HG02678 (cell line): ENCODE measurements at regions not wholly inside any gene's neighbourhood (a gene's known extent, or its start where the extent isn't known, plus 50 kb on each side); places are given as distances from the start of the nearest gene placed in this dataset.
"Not testable (repeated sequence)": the region's sequence is repeated elsewhere in the genome, so short reads cannot be mapped to it uniquely, and the experiment has no call there.

Experiments used
- ATAC-seq: cut with Tn5 transposase; IDR thresholded peaks from one replicate; pipeline ENCODE4 v1.9.1; 2021; ENCODE audit warnings: mild to moderate bottlenecking, moderate library complexity; ENCODE audit not compliant: unreplicated experiment

DNA sequence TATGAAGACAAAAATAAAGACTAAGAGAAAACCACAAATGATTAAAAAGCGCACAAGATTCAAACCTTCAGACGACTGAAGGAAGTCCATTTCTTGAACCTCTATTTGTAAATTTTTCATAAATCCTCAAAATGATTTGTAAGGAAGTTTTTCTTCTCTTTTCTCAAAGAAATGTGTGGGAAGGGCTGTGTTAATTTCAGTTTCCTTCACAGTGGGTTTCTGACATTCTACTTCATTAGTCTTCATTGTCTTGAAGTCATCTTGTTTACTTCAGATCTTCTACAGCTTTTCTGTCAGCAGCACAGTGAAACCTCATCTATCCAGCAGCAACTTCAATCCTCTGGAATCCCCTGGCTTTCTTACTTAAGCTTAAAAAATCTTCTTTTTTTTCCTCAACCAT, 87.6 kb upstream of the MYLIP start:
- no peak for ATAC-seq

DNA sequence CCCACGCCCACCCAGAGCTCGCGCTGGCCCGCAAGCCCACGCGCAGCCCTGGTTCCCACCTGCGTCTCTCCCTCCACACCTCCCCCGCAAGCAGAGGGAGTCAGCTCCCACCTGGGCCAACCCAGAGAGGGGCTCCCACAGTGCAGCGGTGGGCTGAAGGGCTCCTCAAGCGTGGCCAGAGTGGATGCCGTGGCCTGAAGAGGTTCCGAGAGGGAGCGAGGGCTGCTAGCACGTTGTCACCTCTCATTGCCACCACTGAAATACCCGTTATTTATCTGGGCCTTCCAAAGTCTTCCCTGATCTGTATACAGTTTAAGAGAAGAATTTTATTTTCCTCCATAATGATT, 88.3 kb upstream of the MYLIP start:
- ATAC-seq, result no peak

DNA sequence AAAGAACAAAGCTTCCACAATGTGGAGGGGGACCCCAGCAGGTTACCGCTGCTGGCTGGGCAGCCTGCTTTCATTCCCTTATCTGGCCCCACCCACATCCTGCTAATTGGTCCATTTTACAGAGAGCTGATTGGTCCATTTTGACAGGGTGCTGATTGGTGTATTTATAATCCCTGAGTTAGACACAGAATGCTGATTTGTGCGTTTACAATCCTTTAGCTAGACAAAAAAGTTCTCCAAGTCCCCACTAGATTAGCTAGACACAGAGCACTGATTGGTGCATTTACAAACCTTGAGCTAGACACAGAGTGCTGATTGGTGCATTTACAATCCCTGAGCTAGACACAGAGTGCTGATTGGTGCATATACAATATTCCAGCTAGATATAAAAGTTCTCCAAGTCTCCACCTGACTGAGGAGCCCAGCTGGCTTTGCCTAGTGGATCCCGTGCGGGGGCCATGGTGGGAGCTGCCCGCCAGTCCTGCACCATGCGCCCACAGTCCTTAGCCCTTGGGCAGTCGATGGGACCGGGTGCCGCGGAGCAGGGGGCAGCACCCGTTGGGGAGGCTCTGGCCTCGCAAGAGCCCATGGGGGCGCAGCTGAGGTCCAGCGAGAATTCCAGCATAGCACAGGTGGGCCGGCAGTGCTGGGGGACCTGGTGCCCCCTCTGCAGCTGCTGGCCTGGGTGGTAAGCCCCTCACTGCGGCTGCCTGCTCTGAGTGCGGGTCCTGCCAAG, 88.8 kb upstream of the MYLIP start:
- not testable (repeated sequence) for ATAC-seq

DNA sequence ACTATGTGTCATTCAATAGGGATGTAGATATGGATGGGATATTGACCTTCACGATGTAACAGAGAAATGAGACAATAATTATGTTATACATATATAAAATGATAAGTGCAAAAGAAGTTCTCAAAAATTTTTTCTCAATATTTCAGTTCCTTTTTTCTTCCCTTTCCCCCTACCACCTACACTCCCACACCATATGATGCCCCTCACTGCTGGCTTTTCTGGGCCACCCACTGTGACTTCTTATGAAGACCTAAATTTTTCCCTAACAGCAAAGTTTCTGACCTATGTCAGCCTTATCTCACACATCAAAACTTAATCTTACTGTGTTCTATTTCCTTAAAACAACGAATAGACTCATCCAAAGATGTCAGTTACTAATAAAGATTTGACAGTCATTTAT, 89.9 kb upstream of the MYLIP start:
- no peak for ATAC-seq

DNA sequence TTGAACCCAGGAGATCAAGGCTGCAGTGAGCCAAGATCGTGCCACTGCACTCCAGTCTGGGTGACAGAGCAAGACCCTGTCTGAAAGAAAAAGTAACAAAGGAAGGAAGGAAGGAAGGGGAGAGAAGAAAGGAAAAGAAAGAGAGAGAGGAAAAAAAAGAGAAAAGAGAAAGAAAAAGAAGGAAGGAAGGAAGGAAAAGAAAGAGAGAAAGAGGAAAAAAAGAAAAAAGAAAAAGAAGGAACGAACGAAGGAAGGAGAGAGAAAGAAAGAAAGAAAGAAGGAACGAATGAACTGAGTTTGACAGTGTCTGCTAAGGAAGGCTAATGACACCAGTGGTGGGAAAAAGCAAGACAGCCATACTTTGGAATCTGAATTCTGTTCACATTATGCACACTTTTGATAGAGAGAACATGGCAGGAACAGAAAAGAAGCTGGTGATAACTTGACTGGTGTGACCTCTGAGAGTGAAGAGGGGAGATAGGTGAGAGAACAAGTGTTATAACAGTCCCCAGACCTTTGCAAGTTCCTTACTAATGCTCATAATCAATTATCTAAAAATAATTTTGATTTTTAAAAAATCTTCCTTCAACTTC, 93.3 kb upstream of the MYLIP start:
- ATAC-seq, result no peak

DNA sequence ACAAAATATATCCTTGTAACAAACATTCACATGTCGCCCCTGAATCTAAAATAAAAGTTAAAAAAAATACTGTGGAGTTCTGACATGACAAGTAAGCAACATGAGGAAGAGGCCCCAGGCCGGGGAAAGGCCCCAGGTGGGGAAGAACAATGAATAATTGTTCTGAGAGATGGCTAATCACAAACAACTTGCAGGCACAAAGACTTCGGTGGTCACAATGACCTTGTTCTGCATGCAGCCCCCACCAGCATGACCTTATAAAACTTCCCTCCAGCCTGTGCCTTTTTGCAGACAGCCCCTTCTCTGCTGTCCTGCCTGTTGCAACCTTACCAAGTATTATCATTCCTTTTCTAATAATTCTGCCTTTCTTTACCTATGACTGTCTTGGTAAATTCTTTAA, 95.7 kb upstream of the MYLIP start:
- ATAC-seq, result no peak

DNA sequence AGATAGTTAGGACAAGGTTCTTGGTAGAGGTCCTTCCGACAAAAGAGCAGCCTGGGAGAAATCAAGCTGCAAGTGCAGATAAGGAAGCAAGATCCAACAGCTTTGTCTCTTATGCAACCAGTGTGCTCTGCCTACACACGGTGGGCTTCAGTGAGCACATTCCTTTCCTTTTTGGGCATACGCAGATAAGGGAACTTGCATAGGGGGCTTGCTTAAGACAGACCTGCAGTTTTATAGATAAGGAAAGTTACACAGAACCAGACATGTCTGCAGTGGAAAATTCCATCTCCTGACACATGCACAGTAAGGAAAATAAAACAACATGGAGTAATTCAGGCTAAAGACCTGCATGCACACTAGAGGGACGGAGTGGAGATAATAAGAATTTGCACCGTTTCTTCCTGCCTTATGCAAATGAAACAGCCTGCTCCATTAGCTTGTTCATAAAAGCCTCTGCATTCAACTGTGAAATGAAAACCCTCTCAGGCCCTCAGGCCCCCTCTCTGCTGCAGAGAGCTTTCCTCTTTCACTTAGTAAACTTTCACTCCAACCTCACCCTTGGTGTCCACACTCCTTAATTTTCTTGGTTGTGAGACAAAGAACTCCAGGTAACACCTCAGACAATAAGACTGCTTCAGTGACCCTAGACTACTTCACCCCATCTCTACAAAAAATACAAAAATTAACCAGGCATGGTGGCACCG, 97.5 kb upstream of the MYLIP start:
- ATAC-seq, result no peak

DNA sequence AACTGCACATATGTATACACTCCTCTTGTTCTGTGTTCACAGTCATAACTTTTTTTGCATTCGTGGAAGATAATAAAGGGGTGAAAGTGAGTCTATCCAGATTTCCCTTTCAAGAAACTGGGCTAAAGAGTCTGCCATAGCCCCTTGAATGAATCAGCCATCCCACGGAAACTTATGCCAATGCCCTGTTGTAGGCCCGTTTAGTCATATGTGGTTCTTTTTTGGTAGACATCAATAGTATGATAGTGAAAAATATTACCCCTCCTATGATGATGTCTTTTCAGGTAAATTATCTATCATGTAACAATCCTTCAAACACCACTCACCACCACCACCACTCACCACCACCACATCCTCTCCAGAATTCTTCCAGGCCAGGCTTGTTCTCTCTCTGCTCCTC, 99.9 kb upstream of the MYLIP start:
- no peak for ATAC-seq

DNA sequence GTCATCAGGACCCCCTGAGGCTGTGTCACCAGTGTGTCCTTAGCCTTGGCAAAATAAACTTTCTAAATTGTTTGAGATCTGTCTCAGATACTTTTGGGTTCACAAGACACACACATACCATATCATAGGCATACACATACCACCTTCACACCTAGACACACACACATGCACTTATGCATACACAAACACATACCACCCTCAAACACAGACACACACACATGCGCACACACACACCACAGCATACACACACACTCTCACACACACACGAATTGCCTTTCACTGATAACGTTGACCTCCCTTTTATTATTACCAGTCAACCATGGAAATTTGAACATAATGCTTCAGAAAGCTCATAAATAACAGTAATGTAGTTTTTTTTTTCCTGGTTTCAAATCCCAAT, 108.6 kb upstream of the MYLIP start:
- no peak for ATAC-seq

DNA sequence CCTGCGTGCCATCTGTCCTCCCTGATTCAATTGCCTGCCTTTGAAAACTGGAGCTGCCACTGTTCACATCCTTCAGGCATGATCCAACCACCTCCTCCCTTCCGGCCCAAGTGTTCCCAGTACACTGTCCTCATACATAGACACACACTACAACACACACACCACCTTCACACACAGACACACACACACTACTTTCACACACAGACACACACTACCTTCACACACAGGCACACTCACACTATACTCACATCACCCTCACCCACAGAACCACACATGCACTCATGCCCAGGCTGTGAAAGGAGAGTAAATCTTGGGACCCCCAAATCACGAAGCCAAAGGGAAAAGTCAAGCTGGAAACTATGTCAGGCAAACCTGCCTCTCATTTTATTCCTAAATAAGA, 109.4 kb upstream of the MYLIP start:
- ATAC-seq, result no peak

DNA sequence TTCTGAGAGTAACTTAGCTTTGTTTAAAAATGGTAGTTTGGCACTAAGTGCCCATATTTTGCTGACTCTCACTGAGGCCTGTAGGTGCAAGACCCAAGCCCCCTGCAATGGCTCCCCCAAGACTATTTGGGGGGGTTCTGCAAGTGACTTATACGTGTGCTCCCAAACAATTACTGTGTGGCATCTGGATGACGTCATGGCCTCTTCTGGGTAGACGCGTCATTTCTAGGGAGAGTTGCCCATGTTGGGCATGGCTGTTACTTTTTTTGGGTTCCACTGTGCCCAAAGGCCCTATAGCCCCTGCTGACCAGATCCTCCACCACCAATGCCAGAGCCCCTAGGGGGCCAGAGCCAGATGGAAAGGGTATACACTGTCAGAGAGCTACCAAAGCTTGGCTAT, 110.3 kb upstream of the MYLIP start:
- ATAC-seq, result no peak

DNA sequence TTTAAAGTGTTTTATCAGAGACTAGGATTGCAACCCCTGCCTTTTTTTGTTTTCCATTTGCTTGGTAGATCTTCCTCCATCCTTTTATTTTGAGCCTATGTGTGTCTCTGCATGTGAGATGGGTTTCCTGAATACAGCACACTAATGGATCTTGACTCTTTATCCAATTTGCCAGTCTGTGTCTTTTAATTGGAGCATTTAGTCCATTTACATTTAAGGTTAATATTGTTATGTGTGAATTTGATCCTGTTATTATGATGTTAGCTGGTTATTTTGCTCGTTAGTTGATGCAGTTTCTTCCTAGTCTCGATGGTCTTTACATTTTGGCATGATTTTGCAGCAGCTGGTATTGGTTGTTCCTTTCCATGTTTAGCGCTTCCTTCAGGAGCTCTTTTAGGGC, 114.6 kb upstream of the MYLIP start:
- not testable (repeated sequence) for ATAC-seq

DNA sequence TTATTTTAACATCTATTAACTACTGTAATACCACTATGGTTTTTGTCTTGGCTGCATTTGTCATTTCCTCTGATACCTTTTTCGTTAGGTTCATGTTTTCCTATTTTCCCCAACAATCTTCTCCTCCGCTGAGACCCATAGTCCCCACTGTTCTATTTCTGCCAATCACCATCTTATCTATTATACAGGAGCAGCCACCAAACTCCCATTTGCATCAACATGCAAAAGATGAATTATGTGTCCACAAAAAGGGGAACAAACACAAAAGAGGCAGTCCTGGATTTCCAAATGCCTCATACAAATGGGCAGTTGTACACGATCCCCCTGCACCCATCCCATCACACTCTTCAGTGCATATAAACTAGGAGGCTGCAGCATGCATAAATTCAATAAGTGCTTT, 121.7 kb upstream of the MYLIP start:
- ATAC-seq, result no peak

DNA sequence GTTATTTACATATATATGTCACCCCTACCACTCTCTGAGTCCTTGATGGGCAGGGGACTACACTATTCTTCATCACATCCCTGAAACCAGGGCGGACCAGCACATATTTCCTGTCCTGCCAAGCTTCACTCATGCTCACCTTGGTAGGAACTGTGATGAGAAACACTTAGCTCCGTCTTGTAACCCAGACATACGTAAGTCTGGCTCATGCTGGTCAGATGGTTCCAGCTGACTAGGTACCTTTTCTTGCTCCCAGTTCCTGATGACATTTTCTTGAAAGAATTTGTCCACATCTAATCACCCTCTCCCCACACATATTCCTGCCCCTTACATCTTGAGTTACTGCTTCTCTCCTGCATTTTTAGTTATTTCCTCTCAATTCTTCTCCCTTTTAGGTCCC, 122.2 kb upstream of the MYLIP start:
- ATAC-seq, result no peak

DNA sequence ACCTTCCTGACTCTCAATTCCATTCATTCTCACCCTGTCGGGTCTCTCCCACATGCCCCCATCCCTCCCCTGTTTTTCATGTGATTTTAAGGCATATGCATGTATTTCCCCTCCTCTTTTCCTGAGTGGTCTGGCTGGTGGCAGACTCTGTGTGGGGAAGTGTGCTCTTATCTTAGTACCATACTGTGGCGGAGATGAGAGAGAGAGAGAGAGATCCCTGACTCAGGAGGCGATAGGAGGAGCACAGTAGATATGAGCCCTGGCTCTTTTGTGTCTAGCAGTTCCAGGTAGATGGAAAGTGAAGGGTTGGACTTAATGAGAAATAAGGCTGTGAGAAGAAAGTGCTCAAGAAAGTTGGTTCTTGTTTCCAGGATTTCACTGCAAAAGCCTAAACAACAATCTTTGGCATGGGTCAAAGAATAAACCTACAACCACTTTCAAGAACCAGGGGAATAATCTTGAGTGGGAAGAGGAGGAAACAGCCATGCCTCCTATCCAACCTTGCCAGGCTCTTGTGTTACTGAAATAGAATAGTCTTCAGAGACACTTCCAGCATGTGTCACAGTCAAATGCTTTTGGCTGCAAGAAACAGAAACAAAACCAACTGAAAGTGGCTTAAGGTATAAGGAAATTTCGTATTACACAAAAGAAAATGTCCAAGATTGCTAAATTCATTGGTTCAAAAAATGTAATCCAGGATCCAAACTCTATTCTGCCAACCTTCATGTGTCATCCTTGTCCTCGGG, 123.8 kb upstream of the MYLIP start:
- ATAC-seq, result no peak

DNA sequence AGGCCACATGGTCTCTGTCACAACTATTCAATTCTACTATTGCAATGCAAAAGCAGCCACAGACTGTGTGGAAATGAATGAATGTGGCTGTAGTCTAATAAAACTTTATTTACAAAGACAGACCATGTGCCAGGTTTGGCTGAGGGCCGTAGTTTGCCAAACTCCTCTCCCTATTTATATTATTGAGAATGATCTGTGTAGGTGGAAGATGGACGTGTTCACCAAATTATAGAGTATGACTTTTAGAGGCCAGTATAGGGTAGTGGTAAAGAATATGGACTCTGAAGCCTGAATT, 125.7 kb upstream of the MYLIP start:
- ATAC-seq, result no peak

DNA sequence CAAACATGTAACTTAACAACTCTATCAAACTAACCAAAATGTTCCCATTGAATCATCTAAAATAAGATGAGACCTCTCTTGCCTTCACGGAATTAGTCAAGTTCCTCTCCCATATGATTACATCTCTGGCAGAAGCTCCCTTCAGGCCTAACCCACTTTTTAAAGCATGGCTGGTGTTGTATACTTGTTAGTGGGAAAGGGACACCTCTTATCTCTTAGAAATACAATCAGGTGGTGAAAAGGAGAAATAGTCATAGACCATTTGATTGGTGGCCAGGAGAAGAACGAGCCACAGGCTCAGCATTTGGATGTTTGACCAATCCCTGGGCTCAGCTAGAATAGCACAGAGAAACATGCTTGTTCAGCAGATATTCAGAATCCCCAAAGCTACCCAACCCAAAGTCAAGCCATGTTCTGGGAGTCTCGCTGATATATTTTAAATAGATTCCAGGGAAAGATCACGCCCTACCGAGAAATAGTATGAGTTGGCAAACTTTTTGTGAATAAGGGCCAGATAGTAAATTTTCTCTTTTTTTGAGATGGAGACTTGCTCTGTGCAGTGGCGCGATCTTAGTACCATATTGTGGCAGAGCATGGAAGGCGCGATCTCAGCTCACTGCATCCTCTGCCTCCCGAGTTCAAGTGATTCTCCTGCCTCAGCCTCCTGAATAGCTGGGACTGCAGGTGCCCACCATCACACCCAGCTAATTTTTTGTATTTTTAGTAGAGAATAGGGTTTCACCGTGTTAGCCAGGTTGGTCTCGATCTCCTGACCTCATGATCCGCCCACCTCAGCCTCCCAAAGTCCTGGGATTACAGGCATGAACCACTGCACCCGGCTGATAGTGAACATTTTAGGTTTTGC, 126.3 kb upstream of the MYLIP start:
- ATAC-seq, result no peak

DNA sequence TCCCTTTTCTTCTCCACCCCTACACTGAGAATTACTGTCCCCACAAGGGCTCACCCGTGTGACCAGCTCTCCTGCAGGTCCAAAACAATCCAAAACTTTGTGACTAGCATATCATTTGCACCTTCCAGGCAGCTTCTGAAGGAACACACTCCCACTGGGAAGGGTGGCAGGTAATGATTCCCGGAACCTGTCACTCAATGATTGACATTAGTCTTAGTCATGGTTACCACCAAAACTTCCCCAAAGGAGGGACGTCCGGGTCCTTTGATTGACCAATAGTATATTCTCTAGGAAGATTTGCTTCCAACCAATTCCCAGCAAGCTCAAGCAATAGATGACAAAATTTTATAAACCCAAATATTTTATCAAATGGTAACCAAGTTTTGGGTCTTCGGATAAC, 127.7 kb upstream of the MYLIP start:
- ATAC-seq, result no peak

DNA sequence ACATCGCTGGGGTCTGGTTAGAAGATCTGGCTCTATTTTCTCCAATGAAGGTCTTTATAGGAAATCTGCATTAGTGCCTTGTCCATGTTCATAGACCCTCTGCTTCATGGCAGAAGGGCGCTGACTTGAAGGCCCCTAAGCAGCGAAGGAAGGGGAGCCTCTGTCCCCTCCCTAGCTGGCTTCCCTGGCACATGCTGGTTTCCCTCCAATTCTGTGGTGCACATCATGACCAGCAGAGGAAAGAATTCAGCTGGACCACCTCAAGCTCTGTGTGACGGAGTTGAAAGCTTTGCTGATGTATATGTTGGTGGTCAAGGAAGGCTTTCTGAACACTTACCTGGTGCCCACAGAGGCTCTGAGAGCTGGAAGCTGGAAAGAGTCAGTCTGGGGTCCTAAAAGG, 129.7 kb upstream of the MYLIP start:
- ATAC-seq, result no peak

DNA sequence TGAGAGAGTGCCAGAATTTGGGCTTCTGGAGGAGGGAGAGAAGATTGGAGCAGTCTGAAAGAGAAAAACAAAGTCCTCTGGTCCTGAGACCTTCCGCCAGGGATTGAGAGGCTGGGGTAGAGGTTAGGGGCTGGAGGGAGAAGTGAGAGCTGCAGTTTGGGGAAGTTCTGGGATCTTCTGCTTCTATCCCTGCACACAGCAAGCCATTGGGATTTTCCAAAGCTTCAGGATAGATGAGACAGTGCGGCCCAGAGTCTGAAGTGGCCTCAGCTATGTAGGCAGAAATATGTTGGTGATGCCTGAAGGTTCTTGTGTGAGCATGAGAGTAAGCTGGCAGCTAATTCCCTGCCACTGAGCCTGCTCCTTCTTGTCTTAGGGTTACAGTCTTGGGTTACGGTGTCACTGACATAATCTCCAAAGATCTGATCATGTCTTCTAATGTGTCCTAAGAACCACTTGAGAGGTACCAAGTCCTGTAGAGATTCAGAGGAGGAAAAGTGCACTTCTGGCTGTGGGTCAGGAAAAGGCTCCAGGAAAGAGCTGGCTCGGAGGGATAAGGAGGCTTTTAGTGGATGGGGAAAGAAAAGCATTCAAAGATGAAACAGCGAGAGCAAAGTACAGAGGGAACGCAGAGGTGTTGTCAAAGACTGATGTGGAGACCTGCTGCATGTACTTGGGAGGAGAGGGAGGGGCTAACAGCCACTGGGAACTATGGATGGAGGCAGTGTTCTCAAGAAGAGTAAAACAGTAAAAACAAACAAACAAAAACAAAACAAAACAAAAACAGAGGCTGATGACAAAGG, 131.1 kb upstream of the MYLIP start:
- ATAC-seq, result no peak
